CD8-positive, alpha-beta memory T cell (primary cell): ENCODE measurements at regions not wholly inside any gene's neighbourhood (a gene's known extent, or its start where the extent isn't known, plus 50 kb on each side); places are given as distances from the start of the nearest gene placed in this dataset.

Source experiments
- CTCF ChIA-PET: fragments of 350-600 bp; sonication (Branson Sonifier 250); formaldehyde crosslinking; loops from one replicate; lab custom pipeline; 2021; ENCODE audit warnings: antibody characterized with exemption; lab: Charles Lee
- POLR2A ChIA-PET: fragments of 350-600 bp; sonication (Branson Sonifier 250); formaldehyde crosslinking; loops from one replicate; lab custom pipeline; 2021; ENCODE audit warnings: antibody characterized with exemption; lab: Charles Lee
- DNase-seq, 5 donors: peaks; one replicate each; pipeline versions ENCODE4 v3.0.0 to v3.0.0-alpha.2; 2020 to 2022; ENCODE audit warnings: mixed read lengths in 1 of 5
- H3K27ac ChIP-seq: one replicate; pipeline ENCODE4 v1.7.0; 2013; ENCODE audit warnings: low read depth, mild to moderate bottlenecking, low read length, moderate library complexity
- H3K27me3 ChIP-seq: 2 replicates; pipeline ENCODE4 v1.7.0; 2013; ENCODE audit warnings: low read length, mild to moderate bottlenecking; ENCODE audit not compliant: insufficient read depth, poor library complexity, severe bottlenecking
- H3K36me3 ChIP-seq: 2 replicates; pipeline ENCODE4 v1.7.0; 2013; ENCODE audit warnings: mild to moderate bottlenecking, low read length, moderate library complexity; ENCODE audit not compliant: insufficient read depth
- H3K4me1 ChIP-seq: 2 replicates; pipeline ENCODE4 v1.7.0; 2013; ENCODE audit warnings: mild to moderate bottlenecking, low read length, moderate library complexity; ENCODE audit not compliant: insufficient read depth
- H3K4me3 ChIP-seq: 2 replicates; pipeline ENCODE4 v1.7.0; 2013; ENCODE audit warnings: mild to moderate bottlenecking, low read length
- H3K9me3 ChIP-seq: 2 replicates; pipeline ENCODE4 v1.7.0; 2013; ENCODE audit warnings: mild to moderate bottlenecking, low read length
- H3K27ac Mint-ChIP-seq, 8 donors: one replicate each; pipeline ENCODE4 v1.8.0; 2020 to 2021; ENCODE audit warnings: mixed read lengths in 8 of 8, mild to moderate bottlenecking in 6 of 8, inconsistent platforms in 3 of 8, moderate library complexity in 3 of 8
- H3K27me3 Mint-ChIP-seq, 2 donors: one replicate each; pipeline ENCODE4 v1.8.0; 2020 to 2021; ENCODE audit warnings: mixed read lengths in 2 of 2, mild to moderate bottlenecking in 1 of 2, moderate library complexity in 1 of 2
- H3K36me3 Mint-ChIP-seq, 3 donors: one replicate each; pipeline ENCODE4 v1.8.0; 2020 to 2021; ENCODE audit warnings: mixed read lengths in 3 of 3, inconsistent platforms in 1 of 3, mild to moderate bottlenecking in 1 of 3
- H3K4me1 Mint-ChIP-seq, 3 donors: one replicate each; pipeline ENCODE4 v1.8.0; 2020 to 2021; ENCODE audit warnings: mixed read lengths in 3 of 3, inconsistent platforms in 1 of 3, mild to moderate bottlenecking in 1 of 3
- H3K4me3 Mint-ChIP-seq, 7 donors: one replicate each; pipeline ENCODE4 v1.8.0; 2020 to 2021; ENCODE audit warnings: mixed read lengths in 7 of 7, mild to moderate bottlenecking in 6 of 7, moderate library complexity in 4 of 7, inconsistent platforms in 2 of 7
- H3K9me3 Mint-ChIP-seq, 5 donors: one replicate each; pipeline ENCODE4 v1.8.0; 2020 to 2022; ENCODE audit warnings: mixed read lengths in 5 of 5, mild to moderate bottlenecking in 3 of 5, moderate library complexity in 2 of 5, inconsistent platforms in 1 of 5

DNA sequence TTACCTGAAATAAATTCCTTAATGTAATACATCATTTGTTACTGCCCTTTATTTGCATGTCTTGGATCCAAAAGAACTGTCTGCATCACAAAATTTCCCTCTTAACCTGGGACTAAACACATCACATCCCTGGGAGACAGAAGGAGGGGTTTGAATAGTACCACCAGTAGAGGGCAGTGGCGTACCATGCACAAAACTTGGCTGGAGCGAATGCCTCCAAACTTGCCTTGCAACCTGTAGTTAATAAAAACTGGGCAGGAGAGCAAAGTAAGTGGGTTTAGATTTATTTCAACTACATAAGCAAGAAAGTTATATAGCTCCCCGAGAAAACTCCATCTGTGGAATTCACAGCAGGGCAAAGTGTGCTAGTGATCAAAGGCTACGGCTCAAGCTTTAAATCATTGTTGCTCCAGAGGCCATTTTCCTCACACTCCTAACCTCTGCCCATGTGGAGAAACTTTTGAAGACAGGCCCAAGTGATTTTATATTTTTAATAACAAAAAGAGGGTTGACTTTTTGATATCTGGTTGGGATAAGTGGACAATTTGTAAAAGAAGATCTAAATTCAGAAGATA is 1176.7 kb upstream of the SEL1L start:
- H3K36me3 ChIP-seq: no peaks in the 10 kb centered on the region

DNA sequence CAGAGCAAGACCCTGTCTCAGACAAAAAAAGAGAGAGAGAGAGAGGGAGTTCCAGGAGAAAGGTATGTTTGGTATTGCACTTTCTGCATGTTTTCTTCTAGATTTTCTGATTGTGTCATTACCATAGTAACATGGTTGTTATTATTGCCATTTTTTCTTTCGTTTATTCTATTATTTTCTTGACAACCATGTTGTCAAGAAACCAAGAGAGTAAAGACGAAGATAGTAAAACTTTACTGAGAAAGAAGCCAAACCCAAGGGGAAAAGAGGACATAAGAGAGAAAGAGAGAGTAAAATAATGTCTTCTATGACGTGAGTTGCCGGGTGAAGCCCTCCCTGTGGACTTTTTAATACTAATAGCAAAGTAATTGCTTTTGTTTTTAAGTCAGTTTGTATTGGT is 1186.0 kb upstream of the SEL1L start:
- POLR2A ChIA-PET: no interaction called here
- Histone ChIP-seq H3K27me3 (no peaks in the 10 kb centered on the region), H3K4me1 (no peaks in the 10 kb centered on the region), H3K27ac (no peak overlapping the region), H3K4me3 (no peak overlapping the region), H3K36me3 (no peaks in the 10 kb centered on the region), H3K9me3 (no peaks in the 10 kb centered on the region)
- Mint-ChIP-seq H3K27me3 (no peaks in the 10 kb centered on the region), H3K9me3 (peaks cover 3 to 23% (median 5%) of the 10 kb centered on the region in 5 donors), H3K4me3 (no peak overlapping the region), H3K4me1 (no peaks in the 10 kb centered on the region), H3K27ac (no peak overlapping the region), H3K36me3 (no peaks in the 10 kb centered on the region)
- CTCF ChIA-PET: no interaction called here
- no peak for DNase-seq

More for the DNA sequence above, 1176.7 kb upstream of the SEL1L start:
- ChIA-PET CTCF (no interaction called here), POLR2A (no interaction called here)
- Mint-ChIP-seq H3K36me3 (no peaks in the 10 kb centered on the region), H3K27me3 (no peaks in the 10 kb centered on the region), H3K4me1 (no peaks in the 10 kb centered on the region), H3K4me3 (no peak overlapping the region), H3K9me3 (peaks cover 0 to 25% (median 7%) of the 10 kb centered on the region in 5 donors), H3K27ac (no peak overlapping the region)
- H3K4me1 ChIP-seq: no peaks in the 10 kb centered on the region
- H3K4me3 ChIP-seq: no peak overlapping the region
- H3K9me3 ChIP-seq: no peaks in the 10 kb centered on the region
- no peak overlapping the region for H3K27ac ChIP-seq
- no peaks in the 10 kb centered on the region for H3K27me3 ChIP-seq
- DNase-seq: no peak

DNA sequence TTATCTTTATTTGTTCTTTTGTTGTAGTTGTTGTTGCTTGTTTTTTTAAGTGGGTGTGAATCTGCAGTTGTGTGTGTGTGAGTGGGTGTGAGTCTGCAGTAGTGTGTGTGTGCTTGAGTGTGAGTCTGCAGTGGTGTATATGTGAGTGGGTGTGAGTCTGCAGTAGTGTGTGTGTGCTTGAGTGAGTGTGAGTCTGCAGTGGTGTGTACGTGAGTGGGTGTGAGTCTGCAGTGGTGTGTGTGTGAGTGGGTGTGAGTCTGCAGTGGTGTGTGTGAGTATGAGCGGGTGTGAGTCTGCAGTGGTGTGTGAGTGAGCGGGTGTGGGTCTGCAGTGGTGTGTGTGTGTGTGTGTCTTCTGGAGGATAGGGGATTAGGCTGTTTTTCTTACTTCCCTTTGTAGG is 1186.8 kb upstream of the SEL1L start:
- H3K27me3 ChIP-seq: no peaks in the 10 kb centered on the region
- H3K9me3 ChIP-seq: no peaks in the 10 kb centered on the region
- H3K36me3 ChIP-seq: no peaks in the 10 kb centered on the region
- no peaks in the 10 kb centered on the region for H3K36me3 Mint-ChIP-seq
- no peaks in the 10 kb centered on the region for H3K4me1 ChIP-seq
- no peak overlapping the region for H3K4me3 ChIP-seq
- no peak overlapping the region for H3K4me3 Mint-ChIP-seq
- H3K27ac Mint-ChIP-seq: no peak overlapping the region
- peaks cover 3 to 22% (median 8%) of the 10 kb centered on the region in 5 donors for H3K9me3 Mint-ChIP-seq
- no peaks in the 10 kb centered on the region for H3K27me3 Mint-ChIP-seq
- no peak for DNase-seq
- H3K4me1 Mint-ChIP-seq: no peaks in the 10 kb centered on the region
- ChIA-PET CTCF (no interaction called here), POLR2A (no interaction called here)
- no peak overlapping the region for H3K27ac ChIP-seq

DNA sequence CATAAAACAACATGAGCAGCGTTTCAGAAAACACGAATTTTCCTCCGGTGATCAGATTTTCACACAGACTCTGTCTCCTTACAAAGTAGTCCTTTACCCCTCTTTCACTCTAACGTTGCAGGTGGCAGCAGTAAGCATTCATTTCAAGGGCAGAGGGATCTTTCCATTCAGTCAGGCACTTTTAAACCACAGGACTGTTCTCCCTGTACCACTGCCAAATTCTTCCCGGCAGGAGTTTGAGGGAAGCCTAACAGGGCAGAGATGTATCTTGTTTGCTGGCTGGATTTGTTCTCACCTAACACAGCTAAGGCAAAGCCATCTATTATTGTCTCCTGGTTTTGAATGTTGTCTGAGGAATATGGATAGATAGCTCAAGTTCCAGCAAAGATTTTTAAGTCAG is 1187.3 kb upstream of the SEL1L start:
- H3K27ac ChIP-seq: no peak overlapping the region
- H3K9me3 ChIP-seq: no peaks in the 10 kb centered on the region
- ChIA-PET CTCF (no interaction called here), POLR2A (no interaction called here)
- H3K36me3 ChIP-seq: no peaks in the 10 kb centered on the region
- H3K9me3 Mint-ChIP-seq: peaks cover 3 to 22% (median 8%) of the 10 kb centered on the region in 5 donors
- H3K4me3 ChIP-seq: no peak overlapping the region
- H3K27ac Mint-ChIP-seq: no peak overlapping the region
- no peak for DNase-seq
- H3K4me1 Mint-ChIP-seq: no peaks in the 10 kb centered on the region
- no peaks in the 10 kb centered on the region for H3K4me1 ChIP-seq
- no peak overlapping the region for H3K4me3 Mint-ChIP-seq
- H3K27me3 Mint-ChIP-seq: no peaks in the 10 kb centered on the region
- H3K27me3 ChIP-seq: no peaks in the 10 kb centered on the region
- H3K36me3 Mint-ChIP-seq: no peaks in the 10 kb centered on the region

DNA sequence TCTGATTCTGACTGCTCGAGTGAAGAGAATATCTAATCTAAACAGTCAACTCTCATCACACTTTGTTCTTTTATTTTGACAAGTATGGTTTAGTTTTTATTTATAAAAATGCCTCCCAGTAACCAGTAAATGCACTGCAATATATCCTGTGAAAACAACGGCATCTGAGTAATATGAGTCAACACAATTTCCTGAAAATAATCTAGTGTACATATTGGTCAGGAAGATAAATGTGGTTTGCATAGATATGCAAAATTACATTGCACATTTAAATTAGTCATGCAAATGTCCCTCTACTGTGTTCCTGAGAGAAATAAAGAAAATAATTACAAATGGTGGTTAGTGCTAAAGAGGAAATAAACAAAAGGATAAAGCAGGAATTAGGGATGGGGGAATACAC is 1190.7 kb upstream of the SEL1L start:
- H3K27ac ChIP-seq: no peak overlapping the region
- no peaks in the 10 kb centered on the region for H3K27me3 ChIP-seq
- Mint-ChIP-seq H3K9me3 (peaks cover 6 to 40% (median 13%) of the 10 kb centered on the region in 5 donors), H3K27me3 (no peaks in the 10 kb centered on the region), H3K4me1 (no peaks in the 10 kb centered on the region), H3K4me3 (no peak overlapping the region), H3K27ac (no peak overlapping the region), H3K36me3 (no peaks in the 10 kb centered on the region)
- ChIA-PET CTCF (no interaction called here), POLR2A (no interaction called here)
- H3K4me1 ChIP-seq: no peaks in the 10 kb centered on the region
- no peaks in the 10 kb centered on the region for H3K36me3 ChIP-seq
- no peaks in the 10 kb centered on the region for H3K9me3 ChIP-seq
- DNase-seq: no peak
- H3K4me3 ChIP-seq: no peak overlapping the region

DNA sequence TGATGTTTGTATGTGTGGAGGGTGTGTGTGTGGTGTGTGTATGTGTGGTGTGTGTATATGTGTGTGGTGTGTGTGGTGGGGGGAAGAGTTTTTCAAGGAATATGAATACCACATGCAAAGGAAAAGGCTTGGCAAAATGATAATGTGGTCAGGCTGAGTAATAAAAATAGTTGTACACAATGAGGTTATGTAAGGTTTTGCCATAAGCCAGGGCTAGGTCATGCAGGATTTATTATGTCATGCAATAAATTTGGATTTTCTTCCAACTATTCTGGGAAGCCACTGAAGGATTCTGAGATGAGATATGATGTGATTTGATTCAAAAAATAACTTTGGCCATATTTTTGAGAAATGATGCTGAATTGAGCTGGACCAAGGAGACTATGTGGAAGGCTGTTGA is 1191.6 kb upstream of the SEL1L start:
- Histone ChIP-seq H3K4me1 (no peaks in the 10 kb centered on the region), H3K27me3 (no peaks in the 10 kb centered on the region), H3K27ac (no peak overlapping the region), H3K36me3 (no peaks in the 10 kb centered on the region), H3K9me3 (no peaks in the 10 kb centered on the region), H3K4me3 (no peak overlapping the region)
- H3K27me3 Mint-ChIP-seq: no peaks in the 10 kb centered on the region
- no peak overlapping the region for H3K4me3 Mint-ChIP-seq
- peaks cover 5 to 45% (median 14%) of the 10 kb centered on the region in 5 donors for H3K9me3 Mint-ChIP-seq
- H3K27ac Mint-ChIP-seq: no peak overlapping the region
- no peaks in the 10 kb centered on the region for H3K36me3 Mint-ChIP-seq
- ChIA-PET POLR2A (no interaction called here), CTCF (no interaction called here)
- no peaks in the 10 kb centered on the region for H3K4me1 Mint-ChIP-seq
- no peak for DNase-seq

DNA sequence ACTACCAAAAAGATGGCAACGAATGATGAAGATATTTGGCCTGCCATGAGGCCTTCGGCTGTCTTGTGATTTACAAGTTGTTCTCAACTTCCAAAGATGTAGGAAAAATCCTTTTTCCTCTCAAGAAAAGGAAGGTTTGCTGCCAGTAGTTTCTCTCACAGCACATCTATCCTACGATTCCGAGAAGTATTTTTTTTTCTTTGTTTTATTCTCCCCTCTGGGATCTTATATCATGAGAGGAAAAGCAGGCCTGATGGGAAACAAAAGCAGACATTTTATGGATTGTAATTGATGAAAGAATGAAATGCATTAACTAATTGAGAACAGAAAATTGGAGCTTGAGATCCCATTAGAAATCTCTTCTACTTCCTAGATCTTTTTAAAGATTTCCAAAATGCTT is 1197.9 kb upstream of the SEL1L start:
- Mint-ChIP-seq H3K27me3 (peaks cover 0 to 2% of the 10 kb centered on the region in 2 donors), H3K4me1 (no peaks in the 10 kb centered on the region), H3K4me3 (no peak overlapping the region), H3K27ac (no peak overlapping the region), H3K36me3 (no peaks in the 10 kb centered on the region), H3K9me3 (peaks cover 6 to 47% (median 21%) of the 10 kb centered on the region in 5 donors)
- ChIA-PET CTCF (interaction anchor here (1.3 kb wide), 1 partner anchor 13 kb away, joined by 3 read pairs; no protein-coding TSS in a partner anchor), POLR2A (no interaction called here)
- no peak overlapping the region for H3K27ac ChIP-seq
- H3K27me3 ChIP-seq: no peaks in the 10 kb centered on the region
- no peaks in the 10 kb centered on the region for H3K4me1 ChIP-seq
- no peaks in the 10 kb centered on the region for H3K9me3 ChIP-seq
- no peak for DNase-seq
- no peak overlapping the region for H3K4me3 ChIP-seq
- H3K36me3 ChIP-seq: no peaks in the 10 kb centered on the region

DNA sequence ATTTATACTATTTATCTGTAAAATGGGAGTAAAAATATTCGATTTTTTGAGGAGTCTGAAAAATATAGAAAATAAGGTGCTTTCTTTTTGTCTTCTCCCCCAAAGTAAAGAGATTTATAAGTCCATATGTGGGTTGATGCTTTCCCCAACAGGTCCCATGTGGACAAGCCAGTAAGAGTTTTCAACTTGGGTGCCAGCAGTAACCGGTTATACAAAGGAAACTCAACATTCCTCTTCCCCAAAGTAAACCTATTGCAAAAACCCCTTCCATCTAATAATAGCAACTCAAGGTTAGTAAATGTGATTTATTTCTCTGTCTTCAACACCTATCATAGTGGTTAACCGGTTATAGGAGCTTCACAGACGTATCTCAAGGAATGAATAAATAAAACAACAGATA is 1206.9 kb upstream of the SEL1L start:
- no peaks in the 10 kb centered on the region for H3K27me3 Mint-ChIP-seq
- peaks cover 4 to 22% (median 7%) of the 10 kb centered on the region in 5 donors for H3K9me3 Mint-ChIP-seq
- DNase-seq: no peak
- no peaks in the 10 kb centered on the region for H3K4me1 Mint-ChIP-seq
- POLR2A ChIA-PET: no interaction called here
- Histone ChIP-seq H3K9me3 (no peaks in the 10 kb centered on the region), H3K4me1 (no peaks in the 10 kb centered on the region), H3K27ac (no peak overlapping the region), H3K36me3 (no peaks in the 10 kb centered on the region), H3K4me3 (no peak overlapping the region), H3K27me3 (no peaks in the 10 kb centered on the region)
- no peaks in the 10 kb centered on the region for H3K36me3 Mint-ChIP-seq
- no peak overlapping the region for H3K4me3 Mint-ChIP-seq
- CTCF ChIA-PET: no interaction called here
- no peak overlapping the region for H3K27ac Mint-ChIP-seq
